ENCODE measurements at regions not wholly inside any gene's neighbourhood (a gene's known extent, or its start where the extent isn't known, plus 50 kb on each side); places are given as distances from the start of the nearest gene placed in this dataset.

DNA sequence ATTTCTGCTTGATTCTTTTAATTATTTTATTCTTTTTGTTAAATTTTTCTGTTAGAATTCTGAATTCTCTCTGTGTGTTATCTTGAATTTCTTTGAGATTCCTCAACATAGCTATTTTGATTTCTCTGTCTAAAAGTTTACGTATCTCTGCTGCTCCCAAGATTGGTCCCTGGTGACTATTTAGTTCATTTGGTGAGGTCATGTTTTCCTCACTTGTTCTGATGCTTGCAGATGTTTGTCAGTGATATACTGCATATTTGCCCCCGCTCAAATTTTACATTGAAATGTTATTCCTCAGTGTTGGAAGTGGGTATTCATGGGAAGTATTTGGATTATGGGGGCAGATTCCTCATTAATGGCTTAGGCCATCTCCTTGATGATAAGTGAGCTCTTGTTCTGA is 105.3 kb downstream of the PRDM9 start:
- 44% methylated on average over 2 of the region's 2 CpGs for WGBS (ENCODE audit: insufficient coverage, insufficient replicate concordance, low lambda C conversion rate, missing lambda C conversion rate)
- H3K4me1 ChIP-seq (ENCODE audit: control insufficient read depth, insufficient read depth, low read length) = no peaks in the 10 kb centered on the region
- intact Hi-C loops (cut with micrococcal nuclease; ENCODE audit: unreplicated experiment) = no loop called here
- ChIA-PET SMC1A (ENCODE audit: uncharacterized antibody, unreplicated experiment) (no interaction called here), POLR2A (no interaction called here), RAD21 (ENCODE audit: unreplicated experiment) (no interaction called here), CTCF (no interaction called here)
- BruUV-seq (replicated peaks) = no TSS peak
- H3K9me3 ChIP-seq (replicated peaks; ENCODE audit: control insufficient read depth, insufficient read depth, low read length) = no peaks in the 10 kb centered on the region
- no peaks in the 10 kb centered on the region for H3K36me3 ChIP-seq (ENCODE audit: control insufficient read depth in 2 of 2, insufficient read depth in 2 of 2, low read length in 1 of 2)
- no peak for TF ChIP-seq SREBF1 (IDR thresholded peaks at IDR 0.05; ENCODE audit: low read length)
- TF ChIP-seq, protein P1, sequence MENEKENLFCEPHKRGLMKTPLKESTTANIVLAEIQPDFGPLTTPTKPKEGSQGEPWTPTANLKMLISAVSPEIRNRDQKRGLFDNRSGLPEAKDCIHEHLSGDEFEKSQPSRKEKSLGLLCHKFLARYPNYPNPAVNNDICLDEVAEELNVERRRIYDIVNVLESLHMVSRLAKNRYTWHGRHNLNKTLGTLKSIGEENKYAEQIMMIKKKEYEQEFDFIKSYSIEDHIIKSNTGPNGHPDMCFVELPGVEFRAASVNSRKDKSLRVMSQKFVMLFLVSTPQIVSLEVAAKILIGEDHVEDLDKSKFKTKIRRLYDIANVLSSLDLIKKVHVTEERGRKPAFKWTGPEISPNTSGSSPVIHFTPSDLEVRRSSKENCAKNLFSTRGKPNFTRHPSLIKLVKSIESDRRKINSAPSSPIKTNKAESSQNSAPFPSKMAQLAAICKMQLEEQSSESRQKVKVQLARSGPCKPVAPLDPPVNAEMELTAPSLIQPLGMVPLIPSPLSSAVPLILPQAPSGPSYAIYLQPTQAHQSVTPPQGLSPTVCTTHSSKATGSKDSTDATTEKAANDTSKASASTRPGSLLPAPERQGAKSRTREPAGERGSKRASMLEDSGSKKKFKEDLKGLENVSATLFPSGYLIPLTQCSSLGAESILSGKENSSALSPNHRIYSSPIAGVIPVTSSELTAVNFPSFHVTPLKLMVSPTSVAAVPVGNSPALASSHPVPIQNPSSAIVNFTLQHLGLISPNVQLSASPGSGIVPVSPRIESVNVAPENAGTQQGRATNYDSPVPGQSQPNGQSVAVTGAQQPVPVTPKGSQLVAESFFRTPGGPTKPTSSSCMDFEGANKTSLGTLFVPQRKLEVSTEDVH (IDR thresholded peaks at IDR 0.05; ENCODE audit: low read depth, partially characterized antibody) = no peak
- no peak for TF ChIP-seq RUNX3 (IDR thresholded peaks at IDR 0.05; ENCODE audit: low read length)
- no peak for TF ChIP-seq SMC3 (IDR thresholded peaks at IDR 0.05; ENCODE audit: borderline replicate concordance, low read length)
- TF ChIP-seq, protein P2, sequence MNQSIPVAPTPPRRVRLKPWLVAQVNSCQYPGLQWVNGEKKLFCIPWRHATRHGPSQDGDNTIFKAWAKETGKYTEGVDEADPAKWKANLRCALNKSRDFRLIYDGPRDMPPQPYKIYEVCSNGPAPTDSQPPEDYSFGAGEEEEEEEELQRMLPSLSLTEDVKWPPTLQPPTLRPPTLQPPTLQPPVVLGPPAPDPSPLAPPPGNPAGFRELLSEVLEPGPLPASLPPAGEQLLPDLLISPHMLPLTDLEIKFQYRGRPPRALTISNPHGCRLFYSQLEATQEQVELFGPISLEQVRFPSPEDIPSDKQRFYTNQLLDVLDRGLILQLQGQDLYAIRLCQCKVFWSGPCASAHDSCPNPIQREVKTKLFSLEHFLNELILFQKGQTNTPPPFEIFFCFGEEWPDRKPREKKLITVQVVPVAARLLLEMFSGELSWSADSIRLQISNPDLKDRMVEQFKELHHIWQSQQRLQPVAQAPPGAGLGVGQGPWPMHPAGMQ (IDR thresholded peaks at IDR 0.05; ENCODE audit: borderline replicate concordance) = no peak
- no peak for TF ChIP-seq NR2C1 (IDR thresholded peaks at IDR 0.05)
- TF ChIP-seq ZNF384 (IDR thresholded peaks at IDR 0.05; ENCODE audit: borderline replicate concordance, low read depth, low read length) = no peak
- no peak for TF ChIP-seq RAD21 (IDR thresholded peaks at IDR 0.05; ENCODE audit: insufficient read depth, low read depth, low read length)
- TF ChIP-seq POLR2AphosphoS5 (IDR thresholded peaks at IDR 0.05; ENCODE audit: low read length) = no peak
- TF ChIP-seq TCF3 (IDR thresholded peaks at IDR 0.05; ENCODE audit: borderline replicate concordance, insufficient read depth, low read depth, low read length) = no peak
- FAIRE-seq (no peak), DNase-seq (ENCODE audit: low read depth, low spot score) (no peak), ATAC-seq (no peak)
- no peak overlapping the region for H3K4me2 ChIP-seq (ENCODE audit: control insufficient read depth, insufficient read depth)
- no peak overlapping the region for H2AFZ ChIP-seq (ENCODE audit: control insufficient read depth, low read depth, low read length)
- no peaks in the 10 kb centered on the region for H3K27me3 ChIP-seq (replicated peaks in 1 of 2; ENCODE audit: control insufficient read depth in 2 of 2, insufficient read depth in 2 of 2, low read length in 1 of 2)
- no peak overlapping the region for H3K27ac ChIP-seq (ENCODE audit: control insufficient read depth, insufficient read depth)
- H3K4me3 ChIP-seq = no peak overlapping the region
- H4K20me1 ChIP-seq (ENCODE audit: control insufficient read depth, insufficient read depth) = no peaks in the 10 kb centered on the region
- no peaks in the 10 kb centered on the region for H3K79me2 ChIP-seq (ENCODE audit: control insufficient read depth, insufficient read depth, low read length)
- in situ Hi-C loops (cut with MboI) = no loop called here
- H3K9ac ChIP-seq (ENCODE audit: control insufficient read depth, insufficient read depth, low read length) = no peak overlapping the region

Data from GM12878 (cell line).